ENCODE measurements at regions not wholly inside any gene's neighbourhood (a gene's known extent, or its start where the extent isn't known, plus 50 kb on each side); places are given as distances from the start of the nearest gene placed in this dataset.

GRCh38 chr4:45876235-45876890, 247.5 kb downstream of the GABRG1 start:
- in situ Hi-C loops (cut with MboI; ENCODE audit: low sequenced_read_pairs) = no loop called here
- no peaks in the 10 kb centered on the region for H3K36me3 ChIP-seq (replicated peaks)

GRCh38 chr4:45869184-45869583, 254.7 kb downstream of the GABRG1 start:
- Histone ChIP-seq H3K4me1 (no peaks in the 10 kb centered on the region), H3K4me3 (no peak overlapping the region), H3K27me3 (ENCODE audit: low read depth) (no peaks in the 10 kb centered on the region), H3K9me3 (no peaks in the 10 kb centered on the region), H3K36me3 (replicated peaks) (no peaks in the 10 kb centered on the region)
- DNase-seq (ENCODE audit: low spot score in 2 of 2) = no peak
- in situ Hi-C loops (cut with MboI; ENCODE audit: low sequenced_read_pairs) = no loop called here

More at GRCh38 chr4:45876235-45876890, 247.5 kb downstream of the GABRG1 start:
- DNase-seq (ENCODE audit: low spot score in 2 of 2) = no peak
- Histone ChIP-seq H3K27me3 (ENCODE audit: low read depth) (no peaks in the 10 kb centered on the region), H3K4me3 (no peak overlapping the region), H3K4me1 (no peaks in the 10 kb centered on the region), H3K9me3 (no peaks in the 10 kb centered on the region)

GRCh38 chr4:45865781-45866180, 258.1 kb downstream of the GABRG1 start:
- no peak for DNase-seq (ENCODE audit: low spot score in 2 of 2)
- Histone ChIP-seq H3K9me3 (no peaks in the 10 kb centered on the region), H3K36me3 (replicated peaks) (no peaks in the 10 kb centered on the region), H3K4me1 (no peaks in the 10 kb centered on the region), H3K4me3 (no peak overlapping the region), H3K27me3 (ENCODE audit: low read depth) (no peaks in the 10 kb centered on the region)
- in situ Hi-C loops (cut with MboI; ENCODE audit: low sequenced_read_pairs) = no loop called here

- Histone ChIP-seq H3K36me3 (replicated peaks) (no peaks in the 10 kb centered on the region), H3K4me1 (no peaks in the 10 kb centered on the region), H3K9me3 (no peaks in the 10 kb centered on the region), H3K4me3 (no peak overlapping the region), H3K27me3 (ENCODE audit: low read depth) (no peaks in the 10 kb centered on the region)
- no peak for DNase-seq (ENCODE audit: low spot score in 2 of 2)
- in situ Hi-C loops (cut with MboI; ENCODE audit: low sequenced_read_pairs) = no loop called here
Observed at GRCh38 chr4:45855857-45856256, 268.0 kb downstream of the GABRG1 start.

- H3K36me3 ChIP-seq (replicated peaks) = no peaks in the 10 kb centered on the region
- DNase-seq (ENCODE audit: low spot score in 2 of 2) = no peak
- no peak overlapping the region for H3K4me3 ChIP-seq
- H3K27me3 ChIP-seq (ENCODE audit: low read depth) = no peaks in the 10 kb centered on the region
- H3K4me1 ChIP-seq = no peaks in the 10 kb centered on the region
- no peaks in the 10 kb centered on the region for H3K9me3 ChIP-seq
- in situ Hi-C loops (cut with MboI; ENCODE audit: low sequenced_read_pairs) = no loop called here
Observed at GRCh38 chr4:45846016-45846415, 277.8 kb downstream of the GABRG1 start.

- no peak overlapping the region for H3K4me3 ChIP-seq
- H3K36me3 ChIP-seq (replicated peaks) = no peaks in the 10 kb centered on the region
- DNase-seq (ENCODE audit: low spot score in 2 of 2) = no peak
- in situ Hi-C loops (cut with MboI; ENCODE audit: low sequenced_read_pairs) = no loop called here
- H3K4me1 ChIP-seq = no peaks in the 10 kb centered on the region
- no peaks in the 10 kb centered on the region for H3K9me3 ChIP-seq
- H3K27me3 ChIP-seq (ENCODE audit: low read depth) = no peaks in the 10 kb centered on the region
Observed at GRCh38 chr4:45841791-45842190, 282.1 kb downstream of the GABRG1 start.

GRCh38 chr4:45831692-45832091, 292.2 kb downstream of the GABRG1 start:
- Histone ChIP-seq H3K27me3 (ENCODE audit: low read depth) (no peaks in the 10 kb centered on the region), H3K4me1 (no peaks in the 10 kb centered on the region), H3K4me3 (no peak overlapping the region), H3K9me3 (no peaks in the 10 kb centered on the region), H3K36me3 (replicated peaks) (no peaks in the 10 kb centered on the region)
- in situ Hi-C loops (cut with MboI; ENCODE audit: low sequenced_read_pairs) = no loop called here
- DNase-seq (ENCODE audit: low spot score in 2 of 2) = no peak

- H3K4me1 ChIP-seq = no peaks in the 10 kb centered on the region
- H3K27me3 ChIP-seq (ENCODE audit: low read depth) = no peaks in the 10 kb centered on the region
- in situ Hi-C loops (cut with MboI; ENCODE audit: low sequenced_read_pairs) = no loop called here
- H3K9me3 ChIP-seq = no peaks in the 10 kb centered on the region
- H3K36me3 ChIP-seq (replicated peaks) = no peaks in the 10 kb centered on the region
- H3K4me3 ChIP-seq = no peak overlapping the region
- no peak for DNase-seq (ENCODE audit: low spot score in 2 of 2)
Observed at GRCh38 chr4:45803994-45804393, 319.9 kb downstream of the GABRG1 start.

GRCh38 chr4:45795135-45795534, 328.7 kb downstream of the GABRG1 start:
- Histone ChIP-seq H3K36me3 (replicated peaks) (no peaks in the 10 kb centered on the region), H3K4me1 (no peaks in the 10 kb centered on the region), H3K27me3 (ENCODE audit: low read depth) (no peaks in the 10 kb centered on the region), H3K4me3 (no peak overlapping the region), H3K9me3 (no peaks in the 10 kb centered on the region)
- in situ Hi-C loops (cut with MboI; ENCODE audit: low sequenced_read_pairs) = no loop called here
- DNase-seq (ENCODE audit: low spot score in 2 of 2) = no peak

GRCh38 chr4:45778514-45778913, 345.3 kb downstream of the GABRG1 start:
- Histone ChIP-seq H3K4me1 (no peaks in the 10 kb centered on the region), H3K9me3 (no peaks in the 10 kb centered on the region), H3K4me3 (no peak overlapping the region), H3K36me3 (replicated peaks) (no peaks in the 10 kb centered on the region), H3K27me3 (ENCODE audit: low read depth) (no peaks in the 10 kb centered on the region)
- in situ Hi-C loops (cut with MboI; ENCODE audit: low sequenced_read_pairs) = no loop called here
- DNase-seq (ENCODE audit: low spot score in 2 of 2) = no peak

GRCh38 chr4:45776146-45776545, 347.7 kb downstream of the GABRG1 start:
- H3K4me3 ChIP-seq = no peak overlapping the region
- no peaks in the 10 kb centered on the region for H3K36me3 ChIP-seq (replicated peaks)
- in situ Hi-C loops (cut with MboI; ENCODE audit: low sequenced_read_pairs) = no loop called here
- H3K27me3 ChIP-seq (ENCODE audit: low read depth) = no peaks in the 10 kb centered on the region
- H3K4me1 ChIP-seq = no peaks in the 10 kb centered on the region
- DNase-seq (ENCODE audit: low spot score in 2 of 2) = no peak
- no peaks in the 10 kb centered on the region for H3K9me3 ChIP-seq

GRCh38 chr4:45770958-45771357, 352.9 kb downstream of the GABRG1 start:
- in situ Hi-C loops (cut with MboI; ENCODE audit: low sequenced_read_pairs) = no loop called here
- no peaks in the 10 kb centered on the region for H3K36me3 ChIP-seq (replicated peaks)
- H3K4me1 ChIP-seq = no peaks in the 10 kb centered on the region
- DNase-seq (ENCODE audit: low spot score in 2 of 2) = no peak
- no peaks in the 10 kb centered on the region for H3K9me3 ChIP-seq
- H3K27me3 ChIP-seq (ENCODE audit: low read depth) = no peaks in the 10 kb centered on the region
- H3K4me3 ChIP-seq = no peak overlapping the region

- Histone ChIP-seq H3K36me3 (replicated peaks) (no peaks in the 10 kb centered on the region), H3K27me3 (ENCODE audit: low read depth) (no peaks in the 10 kb centered on the region), H3K4me1 (no peaks in the 10 kb centered on the region), H3K4me3 (no peak overlapping the region), H3K9me3 (no peaks in the 10 kb centered on the region)
- DNase-seq (ENCODE audit: low spot score in 2 of 2) = no peak
- in situ Hi-C loops (cut with MboI; ENCODE audit: low sequenced_read_pairs) = no loop called here
Observed at GRCh38 chr4:45765521-45765920, 358.3 kb downstream of the GABRG1 start.

GRCh38 chr4:45751877-45752530, 371.9 kb downstream of the GABRG1 start:
- in situ Hi-C loops (cut with MboI; ENCODE audit: low sequenced_read_pairs) = no loop called here
- Histone ChIP-seq H3K36me3 (replicated peaks) (no peaks in the 10 kb centered on the region), H3K4me3 (no peak overlapping the region), H3K4me1 (no peaks in the 10 kb centered on the region), H3K9me3 (no peaks in the 10 kb centered on the region), H3K27me3 (ENCODE audit: low read depth) (no peaks in the 10 kb centered on the region)
- DNase-seq (ENCODE audit: low spot score in 2 of 2) = no peak

GRCh38 chr4:45750721-45751120, 373.1 kb downstream of the GABRG1 start:
- in situ Hi-C loops (cut with MboI; ENCODE audit: low sequenced_read_pairs) = no loop called here
- H3K4me3 ChIP-seq = no peak overlapping the region
- H3K27me3 ChIP-seq (ENCODE audit: low read depth) = no peaks in the 10 kb centered on the region
- H3K36me3 ChIP-seq (replicated peaks) = no peaks in the 10 kb centered on the region
- H3K4me1 ChIP-seq = no peaks in the 10 kb centered on the region
- no peaks in the 10 kb centered on the region for H3K9me3 ChIP-seq
- no peak for DNase-seq (ENCODE audit: low spot score in 2 of 2)

Data from HAP-1 (cell line).